Chondrocyte (in vitro differentiated cells): ENCODE measurements at regions not wholly inside any gene's neighbourhood (a gene's known extent, or its start where the extent isn't known, plus 50 kb on each side); places are given as distances from the start of the nearest gene placed in this dataset.

Experiments used
- DNase-seq: peaks from one replicate; pipeline ENCODE4 v3.0.0; 2021; ENCODE audit warnings: mixed read lengths, low spot score
- H3K27ac Mint-ChIP-seq: one replicate; pipeline ENCODE4 v1.8.0; 2021; ENCODE audit warnings: mild to moderate bottlenecking, moderate library complexity, mixed read lengths; ENCODE audit not compliant: unreplicated experiment
- H3K27me3 Mint-ChIP-seq: 2 replicates; pipeline ENCODE4 v1.8.0; 2021; ENCODE audit warnings: low read depth, mixed read lengths
- H3K36me3 Mint-ChIP-seq: 2 replicates; pipeline ENCODE4 v1.8.0; 2021; ENCODE audit warnings: low read depth, mixed read lengths
- H3K4me1 Mint-ChIP-seq: 2 replicates; pipeline ENCODE4 v1.8.0; 2021; ENCODE audit warnings: low read depth, mild to moderate bottlenecking, mixed read lengths
- H3K4me3 Mint-ChIP-seq: one replicate; pipeline ENCODE4 v1.8.0; 2021; ENCODE audit warnings: mild to moderate bottlenecking, moderate library complexity, mixed read lengths; ENCODE audit not compliant: unreplicated experiment
- H3K9me3 Mint-ChIP-seq: 2 replicates; pipeline ENCODE4 v1.8.0; 2021; ENCODE audit warnings: low read depth, mixed read lengths
- TF ChIP-seq, protein P1 (sequence below): fragments of 200-600 bp; sonication (generic); IDR thresholded peaks from 2 replicates; pipeline ENCODE4 v1.5.0; 2021; ENCODE audit warnings: antibody characterized with exemption, mild to moderate bottlenecking, moderate library complexity

DNA sequence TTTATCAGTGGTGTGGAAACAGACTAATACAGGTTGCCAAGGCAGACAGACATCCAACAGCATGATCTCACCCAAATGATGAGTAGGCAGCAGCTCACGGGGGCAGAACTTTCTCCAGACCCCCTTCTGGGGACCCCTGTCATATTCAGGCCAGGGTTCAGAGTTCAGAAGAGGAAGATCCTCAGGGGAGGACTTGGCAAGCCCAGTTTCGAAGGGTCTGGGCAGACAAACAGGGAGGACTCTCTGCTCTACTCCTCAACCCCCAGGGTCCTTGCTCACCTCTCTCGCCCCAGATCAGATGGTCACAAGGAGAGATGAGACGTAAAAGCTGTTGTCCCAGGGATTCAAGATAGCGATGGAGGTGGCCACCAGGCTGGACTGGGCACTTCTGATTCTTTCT lies 215.1 kb upstream of the MVB12B start:
- H3K9me3 Mint-ChIP-seq, result peaks cover 4% of the 10 kb centered on the region
- H3K4me3 Mint-ChIP-seq, result no peak overlapping the region
- DNase-seq, result peak; percentile 25
- H3K4me1 Mint-ChIP-seq, result no peaks in the 10 kb centered on the region
- TF ChIP-seq, protein P1, sequence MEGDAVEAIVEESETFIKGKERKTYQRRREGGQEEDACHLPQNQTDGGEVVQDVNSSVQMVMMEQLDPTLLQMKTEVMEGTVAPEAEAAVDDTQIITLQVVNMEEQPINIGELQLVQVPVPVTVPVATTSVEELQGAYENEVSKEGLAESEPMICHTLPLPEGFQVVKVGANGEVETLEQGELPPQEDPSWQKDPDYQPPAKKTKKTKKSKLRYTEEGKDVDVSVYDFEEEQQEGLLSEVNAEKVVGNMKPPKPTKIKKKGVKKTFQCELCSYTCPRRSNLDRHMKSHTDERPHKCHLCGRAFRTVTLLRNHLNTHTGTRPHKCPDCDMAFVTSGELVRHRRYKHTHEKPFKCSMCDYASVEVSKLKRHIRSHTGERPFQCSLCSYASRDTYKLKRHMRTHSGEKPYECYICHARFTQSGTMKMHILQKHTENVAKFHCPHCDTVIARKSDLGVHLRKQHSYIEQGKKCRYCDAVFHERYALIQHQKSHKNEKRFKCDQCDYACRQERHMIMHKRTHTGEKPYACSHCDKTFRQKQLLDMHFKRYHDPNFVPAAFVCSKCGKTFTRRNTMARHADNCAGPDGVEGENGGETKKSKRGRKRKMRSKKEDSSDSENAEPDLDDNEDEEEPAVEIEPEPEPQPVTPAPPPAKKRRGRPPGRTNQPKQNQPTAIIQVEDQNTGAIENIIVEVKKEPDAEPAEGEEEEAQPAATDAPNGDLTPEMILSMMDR, result no peak
- H3K27ac Mint-ChIP-seq, result no peak overlapping the region
- H3K27me3 Mint-ChIP-seq, result peaks cover 65% of the 10 kb centered on the region
- H3K36me3 Mint-ChIP-seq, result no peaks in the 10 kb centered on the region

DNA sequence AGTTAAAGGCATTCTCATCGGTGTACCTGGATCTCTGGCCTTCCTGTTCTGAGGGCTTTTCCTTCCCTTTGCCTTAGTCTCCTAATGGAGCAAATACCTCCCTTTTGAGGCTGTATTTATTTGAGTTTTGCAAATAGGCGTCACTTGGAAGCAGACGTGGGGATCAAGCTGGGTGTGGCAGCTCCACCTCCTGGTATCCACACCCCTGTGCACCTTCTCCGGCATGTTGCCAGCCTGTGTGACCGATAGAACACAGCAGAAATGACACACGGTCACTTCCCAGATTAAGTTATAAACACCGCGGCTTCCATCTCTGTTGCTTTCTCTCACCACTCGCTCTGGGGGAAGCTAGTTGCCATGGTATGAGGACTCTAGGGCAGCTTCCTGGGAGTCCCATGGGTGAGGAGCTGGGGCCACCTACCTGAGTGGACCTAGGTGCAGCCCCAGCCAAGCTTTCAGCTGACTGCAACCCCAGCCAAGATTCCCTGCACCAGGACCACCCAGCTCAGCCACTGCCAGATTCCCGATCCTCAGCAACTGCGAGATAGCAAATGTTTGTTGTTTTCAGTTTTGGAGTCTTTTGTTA lies 214.4 kb upstream of the MVB12B start:
- peaks cover 4% of the 10 kb centered on the region for H3K9me3 Mint-ChIP-seq
- peaks cover 69% of the 10 kb centered on the region for H3K27me3 Mint-ChIP-seq
- no peak overlapping the region for H3K4me3 Mint-ChIP-seq
- no peaks in the 10 kb centered on the region for H3K36me3 Mint-ChIP-seq
- no peak overlapping the region for H3K27ac Mint-ChIP-seq
- no peak for DNase-seq
- H3K4me1 Mint-ChIP-seq, result no peaks in the 10 kb centered on the region
- TF ChIP-seq, protein P1, result no peak

DNA sequence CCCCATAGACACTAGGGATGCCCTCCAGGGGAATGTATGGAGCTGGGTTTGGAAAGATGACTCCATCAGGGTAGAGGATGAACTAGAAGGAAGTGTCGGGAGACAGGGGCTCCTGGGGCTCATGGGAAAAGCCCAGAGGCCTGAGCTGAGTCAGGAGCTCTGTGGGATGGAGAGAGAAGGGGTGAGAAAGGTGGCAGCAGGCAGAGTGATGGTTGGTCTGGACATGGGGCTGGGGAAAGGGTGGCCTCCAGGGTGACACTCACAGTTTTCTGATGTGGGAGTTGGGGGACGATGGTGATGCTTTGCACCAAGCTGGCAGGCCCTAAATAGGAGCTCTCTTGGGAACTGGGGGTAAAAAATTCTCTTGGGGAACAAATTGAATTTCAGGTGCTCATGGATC lies 213.5 kb upstream of the MVB12B start:
- TF ChIP-seq, protein P1, result no peak
- Mint-ChIP-seq H3K9me3 (peaks cover 4% of the 10 kb centered on the region), H3K27me3 (peaks cover 73% of the 10 kb centered on the region), H3K27ac (no peak overlapping the region), H3K4me1 (no peaks in the 10 kb centered on the region), H3K4me3 (no peak overlapping the region), H3K36me3 (no peaks in the 10 kb centered on the region)
- DNase-seq, result peak; percentile 38

DNA sequence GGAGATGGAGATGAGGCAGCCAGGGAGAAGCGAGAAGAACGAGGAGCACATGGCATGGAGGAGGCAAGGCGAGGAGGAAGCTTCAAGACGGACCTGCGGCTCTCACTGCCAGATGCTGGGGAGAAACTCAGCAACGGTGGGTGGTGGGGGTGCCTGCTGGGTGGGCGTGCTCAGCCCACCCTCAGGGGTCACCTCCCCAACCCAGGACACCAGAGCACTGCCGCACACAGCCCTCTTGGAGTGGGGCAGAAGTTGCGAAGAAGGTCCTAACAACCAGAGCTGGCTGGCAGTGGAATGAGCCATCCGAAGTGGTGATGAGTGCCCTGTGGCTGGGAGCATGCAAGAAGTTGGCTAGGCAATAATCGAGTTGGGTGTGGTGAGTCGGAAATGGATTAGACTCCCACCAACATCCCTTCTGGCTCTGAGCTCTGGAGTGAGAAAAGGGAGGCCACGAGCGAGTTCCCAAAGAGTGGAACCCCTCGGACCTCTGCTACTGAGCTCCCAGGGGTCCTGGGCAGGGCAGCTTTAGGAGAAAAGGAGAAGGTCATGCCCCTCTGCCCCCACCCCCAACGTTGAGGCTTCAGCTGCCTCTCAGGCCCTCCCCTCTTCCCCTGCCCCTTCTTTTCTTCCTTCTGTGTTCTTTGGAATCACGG lies 212.7 kb upstream of the MVB12B start:
- H3K27me3 Mint-ChIP-seq, result peaks cover 67% of the 10 kb centered on the region
- no peaks in the 10 kb centered on the region for H3K4me1 Mint-ChIP-seq
- DNase-seq, result no peak
- H3K4me3 Mint-ChIP-seq, result no peak overlapping the region
- TF ChIP-seq, protein P1, result no peak
- no peaks in the 10 kb centered on the region for H3K9me3 Mint-ChIP-seq
- H3K27ac Mint-ChIP-seq, result no peak overlapping the region
- no peaks in the 10 kb centered on the region for H3K36me3 Mint-ChIP-seq

DNA sequence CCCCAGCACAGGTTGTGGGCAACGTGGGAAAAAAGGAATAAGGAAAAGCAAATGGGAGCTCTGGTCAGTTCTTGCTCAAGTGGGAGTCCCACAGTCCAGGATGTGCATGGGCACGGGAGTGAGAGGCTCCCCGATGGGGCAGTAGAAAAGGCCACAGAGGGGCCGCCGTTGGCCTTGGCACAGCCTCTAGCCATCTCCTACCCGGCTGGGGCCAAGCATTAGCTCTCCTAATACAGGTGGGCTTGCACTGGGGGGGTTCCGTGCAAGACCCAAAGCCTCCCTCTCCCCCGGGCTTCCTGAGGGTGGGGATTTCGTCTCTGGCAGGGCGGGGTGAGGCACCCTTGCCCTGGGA lies 212.2 kb upstream of the MVB12B start:
- Mint-ChIP-seq H3K4me1 (no peaks in the 10 kb centered on the region), H3K9me3 (no peaks in the 10 kb centered on the region), H3K27ac (no peak overlapping the region), H3K4me3 (no peak overlapping the region), H3K27me3 (peaks cover 63% of the 10 kb centered on the region), H3K36me3 (no peaks in the 10 kb centered on the region)
- TF ChIP-seq, protein P1, result no peak
- DNase-seq, result no peak
